ENCODE measurements at regions not wholly inside any gene's neighbourhood (a gene's known extent, or its start where the extent isn't known, plus 50 kb on each side); places are given as distances from the start of the nearest gene placed in this dataset.

GRCh38 chr5:8695902-8696845, 827.2 kb downstream of the MTRR start:
- no peak overlapping the region for H3K4me3 ChIP-seq (ENCODE audit: control insufficient read depth, low read depth, low read length)
- TF ChIP-seq CTCF (conservative IDR thresholded peaks at IDR 0.05; ENCODE audit: control insufficient read depth, insufficient read depth, low read depth, low read length), result no peak
- no peak for DNase-seq (ENCODE audit: low read depth)

- no peak for TF ChIP-seq CTCF (conservative IDR thresholded peaks at IDR 0.05; ENCODE audit: control insufficient read depth, insufficient read depth, low read depth, low read length)
- no peak overlapping the region for H3K4me3 ChIP-seq (ENCODE audit: control insufficient read depth, low read depth, low read length)
- no peak for DNase-seq (ENCODE audit: low read depth)
These were observed 831.3 kb downstream of the MTRR start for GRCh38 chr5:8700222-8700621.

- no peak for DNase-seq (ENCODE audit: low read depth)
- TF ChIP-seq CTCF (conservative IDR thresholded peaks at IDR 0.05; ENCODE audit: control insufficient read depth, insufficient read depth, low read depth, low read length), result no peak
- no peak overlapping the region for H3K4me3 ChIP-seq (ENCODE audit: control insufficient read depth, low read depth, low read length)
These were observed 831.7 kb downstream of the MTRR start for GRCh38 chr5:8700671-8701070.

GRCh38 chr5:8701251-8701650, 832.3 kb downstream of the MTRR start:
- no peak overlapping the region for H3K4me3 ChIP-seq (ENCODE audit: control insufficient read depth, low read depth, low read length)
- DNase-seq (ENCODE audit: low read depth), result no peak
- no peak for TF ChIP-seq CTCF (conservative IDR thresholded peaks at IDR 0.05; ENCODE audit: control insufficient read depth, insufficient read depth, low read depth, low read length)

GRCh38 chr5:8710426-8710930, 835.4 kb downstream of the SEMA5A start:
- H3K4me3 ChIP-seq (ENCODE audit: control insufficient read depth, low read depth, low read length), result no peak overlapping the region
- TF ChIP-seq CTCF (conservative IDR thresholded peaks at IDR 0.05; ENCODE audit: control insufficient read depth, insufficient read depth, low read depth, low read length), result no peak
- no peak for DNase-seq (ENCODE audit: low read depth)

- TF ChIP-seq CTCF (conservative IDR thresholded peaks at IDR 0.05; ENCODE audit: control insufficient read depth, insufficient read depth, low read depth, low read length), result no peak
- H3K4me3 ChIP-seq (ENCODE audit: control insufficient read depth, low read depth, low read length), result no peak overlapping the region
- DNase-seq (ENCODE audit: low read depth), result peak; percentile 2
These were observed 831.7 kb downstream of the SEMA5A start for GRCh38 chr5:8714198-8714597.

All from fibroblast of mammary gland (primary cell).